ENCODE measurements at regions not wholly inside any gene's neighbourhood (a gene's known extent, or its start where the extent isn't known, plus 50 kb on each side); places are given as distances from the start of the nearest gene placed in this dataset.

DNA sequence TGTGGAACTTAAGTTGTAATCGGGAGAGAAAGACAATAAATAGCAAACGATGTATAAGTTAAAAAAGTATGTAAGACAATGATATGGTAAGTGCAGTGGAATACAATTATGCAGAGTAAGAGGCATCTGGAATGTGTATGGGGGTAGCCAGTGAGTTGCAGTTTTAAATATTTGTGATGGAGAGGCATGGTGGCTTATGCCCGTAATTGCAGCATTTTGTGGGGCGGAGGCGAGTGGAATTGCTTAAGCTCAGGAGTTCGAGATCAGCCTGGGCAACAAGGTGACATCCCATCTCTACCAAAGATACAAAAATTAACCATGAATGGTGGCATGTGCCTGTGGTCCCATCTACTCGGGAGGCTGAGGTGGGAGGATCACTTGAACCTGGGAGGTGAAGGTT, 52.5 kb upstream of the WDFY3 start:
- TF ChIP-seq, protein P1, sequence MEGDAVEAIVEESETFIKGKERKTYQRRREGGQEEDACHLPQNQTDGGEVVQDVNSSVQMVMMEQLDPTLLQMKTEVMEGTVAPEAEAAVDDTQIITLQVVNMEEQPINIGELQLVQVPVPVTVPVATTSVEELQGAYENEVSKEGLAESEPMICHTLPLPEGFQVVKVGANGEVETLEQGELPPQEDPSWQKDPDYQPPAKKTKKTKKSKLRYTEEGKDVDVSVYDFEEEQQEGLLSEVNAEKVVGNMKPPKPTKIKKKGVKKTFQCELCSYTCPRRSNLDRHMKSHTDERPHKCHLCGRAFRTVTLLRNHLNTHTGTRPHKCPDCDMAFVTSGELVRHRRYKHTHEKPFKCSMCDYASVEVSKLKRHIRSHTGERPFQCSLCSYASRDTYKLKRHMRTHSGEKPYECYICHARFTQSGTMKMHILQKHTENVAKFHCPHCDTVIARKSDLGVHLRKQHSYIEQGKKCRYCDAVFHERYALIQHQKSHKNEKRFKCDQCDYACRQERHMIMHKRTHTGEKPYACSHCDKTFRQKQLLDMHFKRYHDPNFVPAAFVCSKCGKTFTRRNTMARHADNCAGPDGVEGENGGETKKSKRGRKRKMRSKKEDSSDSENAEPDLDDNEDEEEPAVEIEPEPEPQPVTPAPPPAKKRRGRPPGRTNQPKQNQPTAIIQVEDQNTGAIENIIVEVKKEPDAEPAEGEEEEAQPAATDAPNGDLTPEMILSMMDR (IDR thresholded peaks at IDR 0.05; ENCODE audit: insufficient read depth in 1 of 2, low read depth in 1 of 2, low read length in 1 of 2, severe bottlenecking in 1 of 2, unreplicated experiment in 1 of 2) = no peak
- Mint-ChIP-seq H3K36me3 (ENCODE audit: insufficient read depth, unreplicated experiment) (no peaks in the 10 kb centered on the region), H3K27me3 (ENCODE audit: insufficient read depth, unreplicated experiment) (peaks cover 3% of the 10 kb centered on the region), H3K9me3 (ENCODE audit: unreplicated experiment) (peaks cover 9% of the 10 kb centered on the region), H3K27ac (ENCODE audit: unreplicated experiment) (no peak overlapping the region), H3K4me1 (ENCODE audit: low read depth, unreplicated experiment) (no peaks in the 10 kb centered on the region), H3K4me3 (ENCODE audit: unreplicated experiment) (no peak overlapping the region)
- no peak overlapping the region for H3K4me3 ChIP-seq (ENCODE audit: low read depth, low read length)
- no TSS peak for BruUV-seq (replicated peaks)
- H3K4me1 ChIP-seq = no peaks in the 10 kb centered on the region
- H3K9me3 ChIP-seq = no peaks in the 10 kb centered on the region
- no peak for DNase-seq
- ChIA-PET POLR2A (no interaction called here), CTCF (no interaction called here)
- intact Hi-C loops (cut with micrococcal nuclease; ENCODE audit: unreplicated experiment) = no loop called here
- H3K27me3 ChIP-seq (replicated peaks; ENCODE audit: control insufficient read depth, insufficient read depth, low read length) = no peaks in the 10 kb centered on the region
- H3K36me3 ChIP-seq (ENCODE audit: control insufficient read depth, insufficient read depth, low read length) = no peaks in the 10 kb centered on the region

DNA sequence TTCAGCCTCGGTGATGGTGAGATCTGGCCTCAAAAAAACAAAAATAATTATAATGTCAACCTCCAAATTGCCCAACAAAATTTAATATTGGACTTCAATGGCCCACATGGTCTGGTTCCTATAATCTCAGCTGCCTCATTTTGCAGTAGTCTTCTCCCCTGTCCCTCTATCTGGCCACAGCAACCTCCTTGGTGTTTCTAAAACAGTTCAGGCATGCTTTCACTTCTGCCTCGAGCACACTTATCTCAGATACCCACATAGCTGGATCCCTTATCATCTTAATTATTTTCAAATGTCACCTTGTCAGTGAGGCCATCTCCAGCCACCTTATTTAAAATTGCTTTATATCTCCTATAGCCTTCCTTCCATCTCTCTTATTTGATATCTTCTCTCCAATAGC, 52.9 kb upstream of the WDFY3 start:
- H3K36me3 Mint-ChIP-seq (ENCODE audit: insufficient read depth, unreplicated experiment) = no peaks in the 10 kb centered on the region
- no peak overlapping the region for H3K27ac Mint-ChIP-seq (ENCODE audit: unreplicated experiment)
- TF ChIP-seq, protein P1 (IDR thresholded peaks at IDR 0.05; ENCODE audit: insufficient read depth in 1 of 2, low read depth in 1 of 2, low read length in 1 of 2, severe bottlenecking in 1 of 2, unreplicated experiment in 1 of 2) = no peak
- Histone ChIP-seq H3K9me3 (no peaks in the 10 kb centered on the region), H3K4me3 (ENCODE audit: low read depth, low read length) (no peak overlapping the region), H3K27me3 (replicated peaks; ENCODE audit: control insufficient read depth, insufficient read depth, low read length) (no peaks in the 10 kb centered on the region), H3K4me1 (no peaks in the 10 kb centered on the region), H3K36me3 (ENCODE audit: control insufficient read depth, insufficient read depth, low read length) (no peaks in the 10 kb centered on the region)
- intact Hi-C loops (cut with micrococcal nuclease; ENCODE audit: unreplicated experiment) = no loop called here
- POLR2A ChIA-PET = no interaction called here
- no peaks in the 10 kb centered on the region for H3K4me1 Mint-ChIP-seq (ENCODE audit: low read depth, unreplicated experiment)
- DNase-seq = no peak
- CTCF ChIA-PET = no interaction called here
- H3K27me3 Mint-ChIP-seq (ENCODE audit: insufficient read depth, unreplicated experiment) = peaks cover 3% of the 10 kb centered on the region
- no TSS peak for BruUV-seq (replicated peaks)
- peaks cover 9% of the 10 kb centered on the region for H3K9me3 Mint-ChIP-seq (ENCODE audit: unreplicated experiment)
- no peak overlapping the region for H3K4me3 Mint-ChIP-seq (ENCODE audit: unreplicated experiment)

DNA sequence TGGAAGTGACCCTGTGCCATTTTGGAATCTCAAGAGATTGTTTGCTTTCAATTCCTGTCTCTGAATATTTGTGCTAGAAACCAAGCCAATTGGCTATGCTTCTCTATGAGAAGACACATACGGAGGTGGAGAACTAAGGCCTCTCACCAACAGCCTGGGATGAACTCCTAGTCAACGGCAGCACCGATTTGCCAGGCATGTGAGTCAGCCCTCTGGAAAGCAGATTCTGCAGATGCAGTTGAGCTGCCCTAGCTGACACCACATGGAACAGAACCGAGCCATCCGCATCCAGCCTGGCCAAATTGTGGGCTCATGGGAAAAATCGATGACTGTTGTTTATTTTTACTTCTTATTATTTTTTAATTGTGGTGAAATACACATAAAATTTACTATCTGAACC, 58.2 kb upstream of the WDFY3 start:
- ChIA-PET POLR2A (no interaction called here), CTCF (no interaction called here)
- no peak overlapping the region for H3K27ac Mint-ChIP-seq (ENCODE audit: unreplicated experiment)
- H3K27me3 ChIP-seq (replicated peaks; ENCODE audit: control insufficient read depth, insufficient read depth, low read length) = no peaks in the 10 kb centered on the region
- no TSS peak for BruUV-seq (replicated peaks)
- no peaks in the 10 kb centered on the region for H3K36me3 Mint-ChIP-seq (ENCODE audit: insufficient read depth, unreplicated experiment)
- H3K27me3 Mint-ChIP-seq (ENCODE audit: insufficient read depth, unreplicated experiment) = no peaks in the 10 kb centered on the region
- no peaks in the 10 kb centered on the region for H3K36me3 ChIP-seq (ENCODE audit: control insufficient read depth, insufficient read depth, low read length)
- TF ChIP-seq, protein P1 (IDR thresholded peaks at IDR 0.05; ENCODE audit: insufficient read depth in 1 of 2, low read depth in 1 of 2, low read length in 1 of 2, severe bottlenecking in 1 of 2, unreplicated experiment in 1 of 2) = no peak
- intact Hi-C loops (cut with micrococcal nuclease; ENCODE audit: unreplicated experiment) = no loop called here
- no peaks in the 10 kb centered on the region for H3K9me3 ChIP-seq
- H3K4me1 ChIP-seq = no peaks in the 10 kb centered on the region
- H3K4me3 ChIP-seq (ENCODE audit: low read depth, low read length) = no peak overlapping the region
- H3K4me3 Mint-ChIP-seq (ENCODE audit: unreplicated experiment) = no peak overlapping the region
- no peaks in the 10 kb centered on the region for H3K4me1 Mint-ChIP-seq (ENCODE audit: low read depth, unreplicated experiment)
- H3K9me3 Mint-ChIP-seq (ENCODE audit: unreplicated experiment) = peaks cover 9% of the 10 kb centered on the region
- no peak for DNase-seq

Data from Caco-2 (cell line).